ENCODE measurements at regions not wholly inside any gene's neighbourhood (a gene's known extent, or its start where the extent isn't known, plus 50 kb on each side); places are given as distances from the start of the nearest gene placed in this dataset.
"Not testable (repeated sequence)": the region's sequence is repeated elsewhere in the genome, so short reads cannot be mapped to it uniquely, and the experiment has no call there.

DNA sequence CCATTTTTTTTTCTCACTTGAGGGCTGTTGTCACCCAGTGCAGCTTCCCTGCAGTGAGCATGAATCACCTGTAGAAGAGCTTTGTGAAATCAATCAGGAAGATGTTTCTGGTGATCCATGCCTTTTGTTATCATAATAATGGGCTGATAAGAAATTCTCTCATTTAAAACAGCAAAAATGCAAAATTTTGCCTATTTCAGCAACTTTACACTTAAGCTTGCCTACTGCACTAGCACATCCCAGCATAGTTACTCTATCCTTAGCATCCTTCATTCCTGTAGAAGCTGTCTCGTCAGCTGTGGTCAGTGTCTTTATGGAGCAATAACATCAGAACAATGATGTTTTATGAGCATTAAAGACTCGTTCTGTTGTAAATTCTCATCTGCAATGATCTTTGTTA lies 178.6 kb upstream of the ZNF804A start:
- no peaks in the 10 kb centered on the region for H3K36me3 ChIP-seq (ENCODE audit: control insufficient read depth in 2 of 2, extremely low read depth in 1 of 2, insufficient read depth in 2 of 2, low read length in 2 of 2)
- H2AFZ ChIP-seq (ENCODE audit: low read depth, low read length): no peak overlapping the region
- TF ChIP-seq FOS (IDR thresholded peaks at IDR 0.05; ENCODE audit: borderline replicate concordance, insufficient read depth, low read length): no peak
- TF ChIP-seq GATA2 (IDR thresholded peaks at IDR 0.05; ENCODE audit: insufficient read depth, insufficient read length, low read depth, low read length): no peak
- no peak for TF ChIP-seq JUN (IDR thresholded peaks at IDR 0.05; ENCODE audit: borderline replicate concordance, insufficient read depth, insufficient read length, low read depth)
- no peak for TF ChIP-seq MYC (IDR thresholded peaks at IDR 0.05; ENCODE audit: low read depth, low read length)
- TF ChIP-seq, protein P1, sequence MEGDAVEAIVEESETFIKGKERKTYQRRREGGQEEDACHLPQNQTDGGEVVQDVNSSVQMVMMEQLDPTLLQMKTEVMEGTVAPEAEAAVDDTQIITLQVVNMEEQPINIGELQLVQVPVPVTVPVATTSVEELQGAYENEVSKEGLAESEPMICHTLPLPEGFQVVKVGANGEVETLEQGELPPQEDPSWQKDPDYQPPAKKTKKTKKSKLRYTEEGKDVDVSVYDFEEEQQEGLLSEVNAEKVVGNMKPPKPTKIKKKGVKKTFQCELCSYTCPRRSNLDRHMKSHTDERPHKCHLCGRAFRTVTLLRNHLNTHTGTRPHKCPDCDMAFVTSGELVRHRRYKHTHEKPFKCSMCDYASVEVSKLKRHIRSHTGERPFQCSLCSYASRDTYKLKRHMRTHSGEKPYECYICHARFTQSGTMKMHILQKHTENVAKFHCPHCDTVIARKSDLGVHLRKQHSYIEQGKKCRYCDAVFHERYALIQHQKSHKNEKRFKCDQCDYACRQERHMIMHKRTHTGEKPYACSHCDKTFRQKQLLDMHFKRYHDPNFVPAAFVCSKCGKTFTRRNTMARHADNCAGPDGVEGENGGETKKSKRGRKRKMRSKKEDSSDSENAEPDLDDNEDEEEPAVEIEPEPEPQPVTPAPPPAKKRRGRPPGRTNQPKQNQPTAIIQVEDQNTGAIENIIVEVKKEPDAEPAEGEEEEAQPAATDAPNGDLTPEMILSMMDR (IDR thresholded peaks at IDR 0.05; ENCODE audit: extremely low read depth in 1 of 2, insufficient read depth in 1 of 2, low read depth in 1 of 2, low read length in 2 of 2): no peak
- TF ChIP-seq, protein P2, sequence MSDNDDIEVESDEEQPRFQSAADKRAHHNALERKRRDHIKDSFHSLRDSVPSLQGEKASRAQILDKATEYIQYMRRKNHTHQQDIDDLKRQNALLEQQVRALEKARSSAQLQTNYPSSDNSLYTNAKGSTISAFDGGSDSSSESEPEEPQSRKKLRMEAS (IDR thresholded peaks at IDR 0.05; ENCODE audit: insufficient read depth, insufficient read length): no peak
- TF ChIP-seq POLR2A (IDR thresholded peaks at IDR 0.05; ENCODE audit: low read depth, low read length): no peak
- no peak for TF ChIP-seq EZH2 (IDR thresholded peaks at IDR 0.05; ENCODE audit: borderline replicate concordance, low read depth, low read length, severe bottlenecking)
- no peak for TF ChIP-seq POLR2AphosphoS5 (IDR thresholded peaks at IDR 0.05; ENCODE audit: insufficient read depth, low read depth, low read length)
- no peak overlapping the region for H3K9ac ChIP-seq (replicated peaks; ENCODE audit: extremely low read depth, insufficient read depth, low read length)
- ChIA-PET POLR2A (no interaction called here), CTCF (interaction anchor here (0.7 to 1.7 kb wide), 2 partner anchors 8 to 9 kb away, joined by 4 read pairs; no protein-coding TSS in a partner anchor)
- FAIRE-seq (no peak), DNase-seq (ENCODE audit: low read depth, low spot score) (no peak)
- H4K20me1 ChIP-seq (replicated peaks; ENCODE audit: control insufficient read depth, extremely low read depth, insufficient read depth, low read length): no peaks in the 10 kb centered on the region
- H3K4me2 ChIP-seq (ENCODE audit: insufficient read depth, low read length): no peak overlapping the region
- BruUV-seq (replicated peaks): no TSS peak
- no peaks in the 10 kb centered on the region for H3K79me2 ChIP-seq (ENCODE audit: control insufficient read depth, insufficient read depth, low read length)
- intact Hi-C loops (cut with micrococcal nuclease): no loop called here
- H3K4me3 ChIP-seq (replicated peaks in 1 of 3; ENCODE audit: insufficient read depth in 1 of 3, low read depth in 1 of 3, low read length in 3 of 3): no peak overlapping the region
- H3K27me3 ChIP-seq (ENCODE audit: control insufficient read depth in 2 of 2, insufficient read depth in 2 of 2, low read length in 2 of 2): no peaks in the 10 kb centered on the region
- no peaks in the 10 kb centered on the region for H3K9me1 ChIP-seq (replicated peaks; ENCODE audit: control insufficient read depth, extremely low read depth, insufficient read depth, low read length)
- no peak overlapping the region for H3K27ac ChIP-seq (ENCODE audit: insufficient read depth, low read depth, low read length)
- H3K9me3 ChIP-seq (replicated peaks; ENCODE audit: control insufficient read depth, insufficient read depth, low read length): no peaks in the 10 kb centered on the region
- dilution Hi-C loops (cut with MboI; ENCODE audit: extremely low pct_ligation_motif_present, low sequenced_read_pairs): no loop called here
- H3K4me1 ChIP-seq (ENCODE audit: control insufficient read depth, extremely low read depth, insufficient read depth, low read length): no peaks in the 10 kb centered on the region

DNA sequence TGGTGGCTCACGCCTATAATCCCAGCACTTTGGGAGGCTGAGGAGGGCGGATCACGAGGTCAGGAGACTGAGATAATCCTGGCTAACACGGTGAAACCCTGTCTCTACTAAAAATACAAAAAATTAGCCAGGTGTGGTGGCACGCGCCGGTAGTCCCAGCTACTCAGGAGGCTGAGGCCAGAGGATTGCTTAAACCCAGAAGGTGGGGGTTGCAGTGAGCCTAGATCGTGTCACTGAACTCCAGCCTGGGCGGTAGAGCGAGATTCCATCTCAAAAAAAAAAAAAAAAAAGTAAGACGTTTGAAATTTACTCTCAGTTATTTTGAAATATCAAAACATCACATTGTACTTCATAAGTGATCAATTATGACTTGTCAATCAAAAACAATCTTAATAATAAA lies 176.9 kb upstream of the ZNF804A start:
- H3K36me3 ChIP-seq (ENCODE audit: control insufficient read depth in 2 of 2, extremely low read depth in 1 of 2, insufficient read depth in 2 of 2, low read length in 2 of 2); FAIRE-seq; H3K9me3 ChIP-seq (replicated peaks; ENCODE audit: control insufficient read depth, insufficient read depth, low read length); H3K79me2 ChIP-seq (ENCODE audit: control insufficient read depth, insufficient read depth, low read length); DNase-seq (ENCODE audit: low read depth, low spot score); POLR2A ChIA-PET; H3K4me3 ChIP-seq (replicated peaks in 1 of 3; ENCODE audit: insufficient read depth in 1 of 3, low read depth in 1 of 3, low read length in 3 of 3); BruUV-seq (replicated peaks); H3K27me3 ChIP-seq (ENCODE audit: control insufficient read depth in 2 of 2, insufficient read depth in 2 of 2, low read length in 2 of 2); intact Hi-C loops (cut with micrococcal nuclease); H3K4me2 ChIP-seq (ENCODE audit: insufficient read depth, low read length); H3K9ac ChIP-seq (replicated peaks; ENCODE audit: extremely low read depth, insufficient read depth, low read length); H3K9me1 ChIP-seq (replicated peaks; ENCODE audit: control insufficient read depth, extremely low read depth, insufficient read depth, low read length); H3K4me1 ChIP-seq (ENCODE audit: control insufficient read depth, extremely low read depth, insufficient read depth, low read length); H2AFZ ChIP-seq (ENCODE audit: low read depth, low read length); dilution Hi-C loops (cut with MboI; ENCODE audit: extremely low pct_ligation_motif_present, low sequenced_read_pairs); H4K20me1 ChIP-seq (replicated peaks; ENCODE audit: control insufficient read depth, extremely low read depth, insufficient read depth, low read length); H3K27ac ChIP-seq (ENCODE audit: insufficient read depth, low read depth, low read length): not testable (repeated sequence)
- CTCF ChIA-PET: interaction anchor here (1.7 kb wide), 1 partner anchor 9 kb away, joined by 4 read pairs; no protein-coding TSS in a partner anchor

Data from endothelial cell of umbilical vein (primary cell).